Fibroblast of lung (primary cell): ENCODE measurements at regions not wholly inside any gene's neighbourhood (a gene's known extent, or its start where the extent isn't known, plus 50 kb on each side); places are given as distances from the start of the nearest gene placed in this dataset.
"Not testable (repeated sequence)": the region's sequence is repeated elsewhere in the genome, so short reads cannot be mapped to it uniquely, and the experiment has no call there.

Source experiments
- DNase-seq, 2 donors: peaks; one replicate each; pipeline versions ENCODE4 v3.0.0 to v3.0.0-alpha.2; 2010; ENCODE audit warnings: low read depth in 2 of 2
- H2AFZ ChIP-seq: 2 replicates; pipeline ENCODE4 v1.5.1; 2012; ENCODE audit warnings: low read length, control low read depth, inconsistent platforms
- H3K27ac ChIP-seq: 2 replicates; pipeline ENCODE4 v1.5.1; 2011; ENCODE audit warnings: low read length, control low read depth; ENCODE audit not compliant: insufficient read depth
- H3K27me3 ChIP-seq: 2 replicates; pipeline ENCODE4 v1.5.1; 2011; ENCODE audit warnings: mild to moderate bottlenecking, low read length; ENCODE audit not compliant: control insufficient read depth, insufficient read depth
- H3K36me3 ChIP-seq: 2 replicates; pipeline ENCODE4 v1.5.1; 2011; ENCODE audit warnings: low read length; ENCODE audit not compliant: control insufficient read depth, insufficient read depth
- H3K4me1 ChIP-seq: 2 replicates; pipeline ENCODE4 v1.5.1; 2011; ENCODE audit warnings: low read length; ENCODE audit not compliant: control insufficient read depth, insufficient read depth; ENCODE audit errors: extremely low read depth
- H3K4me2 ChIP-seq: 2 replicates; pipeline ENCODE4 v1.5.1; 2011; ENCODE audit warnings: low read length, control low read depth; ENCODE audit not compliant: insufficient read depth; ENCODE audit errors: extremely low read depth
- H3K4me3 ChIP-seq, 4 experiments: fragments of 200-600 bp in 1 of 4; sonication (generic) in 1 of 4; replicated peaks in 1 of 4; 2 replicates each; pipeline ENCODE4 v1.5.1; 2011 to 2016; ENCODE audit warnings: low read length in 4 of 4, low read depth in 3 of 4, mild to moderate bottlenecking in 3 of 4, control low read depth in 2 of 4, inconsistent platforms in 1 of 4, mixed read lengths in 1 of 4; ENCODE audit not compliant: insufficient read depth in 1 of 4; ENCODE audit errors: control extremely low read depth in 1 of 4
- H3K79me2 ChIP-seq: 2 replicates; pipeline ENCODE4 v1.5.1; 2012; ENCODE audit warnings: mild to moderate bottlenecking, low read length, inconsistent platforms; ENCODE audit not compliant: control insufficient read depth, insufficient read depth
- H3K9ac ChIP-seq: 2 replicates; pipeline ENCODE4 v1.5.1; 2011; ENCODE audit warnings: mild to moderate bottlenecking, low read length, control low read depth; ENCODE audit not compliant: insufficient read depth
- H3K9me3 ChIP-seq: 2 replicates; pipeline ENCODE4 v1.5.1; 2012; ENCODE audit warnings: low read depth, low read length; ENCODE audit not compliant: control insufficient read depth, insufficient read depth
- H4K20me1 ChIP-seq: 2 replicates; pipeline ENCODE4 v1.5.1; 2011; ENCODE audit warnings: low read length; ENCODE audit not compliant: control insufficient read depth, insufficient read depth; ENCODE audit errors: extremely low read depth
- CTCF ChIP-seq, 2 donors: IDR thresholded peaks in 1 of 2; conservative IDR thresholded peaks in 1 of 2; 1 replicate in 1 of 2; 2 replicates in 1 of 2; pipeline ENCODE4 v1.5.1; 2011 to 2012; ENCODE audit warnings: low read length in 2 of 2, control low read depth in 1 of 2, inconsistent platforms in 1 of 2, low read depth in 1 of 2, mild to moderate bottlenecking in 1 of 2
- EZH2 ChIP-seq: IDR thresholded peaks from 2 replicates; pipeline ENCODE4 v1.5.1; 2012; ENCODE audit warnings: low read length, control low read depth, mild to moderate bottlenecking; ENCODE audit errors: missing control alignments

GRCh38 chr1:98557895-98558294 lies 103.6 kb upstream of the SNX7 start:
- Histone ChIP-seq H2AFZ (no peak overlapping the region), H4K20me1 (no peaks in the 10 kb centered on the region), H3K4me2 (no peak overlapping the region), H3K27me3 (no peaks in the 10 kb centered on the region), H3K9ac (no peak overlapping the region), H3K4me3 (no peak overlapping the region), H3K27ac (no peak overlapping the region), H3K9me3 (no peaks in the 10 kb centered on the region), H3K4me1 (no peaks in the 10 kb centered on the region), H3K79me2 (no peaks in the 10 kb centered on the region), H3K36me3 (no peaks in the 10 kb centered on the region)
- TF ChIP-seq CTCF (conservative IDR thresholded peaks at IDR 0.05 in 1 of 2, IDR thresholded peaks at IDR 0.05 in 1 of 2; ENCODE audit: low read depth in 1 of 2, low read length in 2 of 2) (no peak), EZH2 (no peak)
- peak in 1 of 2 donors; percentile 33 for DNase-seq

GRCh38 chr1:98556521-98557158 lies 104.9 kb upstream of the SNX7 start:
- peak; percentile 13 to 32 for DNase-seq
- H3K4me1 ChIP-seq = no peaks in the 10 kb centered on the region
- no peak overlapping the region for H2AFZ ChIP-seq
- no peak overlapping the region for H3K27ac ChIP-seq
- H3K9ac ChIP-seq = no peak overlapping the region
- no peak overlapping the region for H3K4me2 ChIP-seq
- H3K27me3 ChIP-seq = no peaks in the 10 kb centered on the region
- H4K20me1 ChIP-seq = no peaks in the 10 kb centered on the region
- H3K79me2 ChIP-seq = no peaks in the 10 kb centered on the region
- peak; percentile 29 to 54 for TF ChIP-seq CTCF (conservative IDR thresholded peaks at IDR 0.05 in 1 of 2, IDR thresholded peaks at IDR 0.05 in 1 of 2; ENCODE audit: low read depth in 1 of 2, low read length in 2 of 2)
- TF ChIP-seq EZH2 = no peak
- no peaks in the 10 kb centered on the region for H3K36me3 ChIP-seq
- H3K9me3 ChIP-seq = no peaks in the 10 kb centered on the region
- H3K4me3 ChIP-seq = no peak overlapping the region

- H3K9me3 ChIP-seq = no peaks in the 10 kb centered on the region
- H2AFZ ChIP-seq = no peak overlapping the region
- H3K79me2 ChIP-seq = no peaks in the 10 kb centered on the region
Measured at GRCh38 chr1:98555814-98556213, 105.7 kb upstream of the SNX7 start.

GRCh38 chr1:98552576-98553074 lies 108.9 kb upstream of the SNX7 start:
- H3K27me3 ChIP-seq, H3K9me3 ChIP-seq, H3K36me3 ChIP-seq, DNase-seq, H3K4me1 ChIP-seq, H3K27ac ChIP-seq, H3K79me2 ChIP-seq, H4K20me1 ChIP-seq, H2AFZ ChIP-seq, H3K4me3 ChIP-seq, H3K4me2 ChIP-seq, H3K9ac ChIP-seq: not testable (repeated sequence)

More at GRCh38 chr1:98555814-98556213, 105.7 kb upstream of the SNX7 start:
- Histone ChIP-seq H3K27me3 (no peaks in the 10 kb centered on the region), H3K36me3 (no peaks in the 10 kb centered on the region), H4K20me1 (no peaks in the 10 kb centered on the region), H3K4me2 (no peak overlapping the region), H3K27ac (no peak overlapping the region), H3K4me1 (no peaks in the 10 kb centered on the region), H3K4me3 (no peak overlapping the region), H3K9ac (no peak overlapping the region)
- TF ChIP-seq EZH2 (no peak), CTCF (conservative IDR thresholded peaks at IDR 0.05 in 1 of 2, IDR thresholded peaks at IDR 0.05 in 1 of 2; ENCODE audit: low read depth in 1 of 2, low read length in 2 of 2) (no peak)
- DNase-seq = no peak
